ENCODE measurements at regions not wholly inside any gene's neighbourhood (a gene's known extent, or its start where the extent isn't known, plus 50 kb on each side); places are given as distances from the start of the nearest gene placed in this dataset.

- intact Hi-C loops (cut with DNase I): no loop called here
- no peaks in the 10 kb centered on the region for H3K27me3 ChIP-seq
- H3K4me3 ChIP-seq: no peak overlapping the region
- peak overlapping the region; percentile 37 for H3K27ac ChIP-seq
- DNase-seq: no peak
- H3K36me3 ChIP-seq: no peaks in the 10 kb centered on the region
- no peaks in the 10 kb centered on the region for H3K9me3 ChIP-seq
- TF ChIP-seq, protein P1, sequence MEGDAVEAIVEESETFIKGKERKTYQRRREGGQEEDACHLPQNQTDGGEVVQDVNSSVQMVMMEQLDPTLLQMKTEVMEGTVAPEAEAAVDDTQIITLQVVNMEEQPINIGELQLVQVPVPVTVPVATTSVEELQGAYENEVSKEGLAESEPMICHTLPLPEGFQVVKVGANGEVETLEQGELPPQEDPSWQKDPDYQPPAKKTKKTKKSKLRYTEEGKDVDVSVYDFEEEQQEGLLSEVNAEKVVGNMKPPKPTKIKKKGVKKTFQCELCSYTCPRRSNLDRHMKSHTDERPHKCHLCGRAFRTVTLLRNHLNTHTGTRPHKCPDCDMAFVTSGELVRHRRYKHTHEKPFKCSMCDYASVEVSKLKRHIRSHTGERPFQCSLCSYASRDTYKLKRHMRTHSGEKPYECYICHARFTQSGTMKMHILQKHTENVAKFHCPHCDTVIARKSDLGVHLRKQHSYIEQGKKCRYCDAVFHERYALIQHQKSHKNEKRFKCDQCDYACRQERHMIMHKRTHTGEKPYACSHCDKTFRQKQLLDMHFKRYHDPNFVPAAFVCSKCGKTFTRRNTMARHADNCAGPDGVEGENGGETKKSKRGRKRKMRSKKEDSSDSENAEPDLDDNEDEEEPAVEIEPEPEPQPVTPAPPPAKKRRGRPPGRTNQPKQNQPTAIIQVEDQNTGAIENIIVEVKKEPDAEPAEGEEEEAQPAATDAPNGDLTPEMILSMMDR (IDR thresholded peaks at IDR 0.05): no peak
- no peaks in the 10 kb centered on the region for H3K4me1 ChIP-seq
- no peak overlapping the region for H3K9ac ChIP-seq (ENCODE audit: low read depth in 2 of 2, low read length in 2 of 2)
These were observed 327.0 kb upstream of the KLF4 start for GRCh38 chr9:107816561-107817021.

DNA sequence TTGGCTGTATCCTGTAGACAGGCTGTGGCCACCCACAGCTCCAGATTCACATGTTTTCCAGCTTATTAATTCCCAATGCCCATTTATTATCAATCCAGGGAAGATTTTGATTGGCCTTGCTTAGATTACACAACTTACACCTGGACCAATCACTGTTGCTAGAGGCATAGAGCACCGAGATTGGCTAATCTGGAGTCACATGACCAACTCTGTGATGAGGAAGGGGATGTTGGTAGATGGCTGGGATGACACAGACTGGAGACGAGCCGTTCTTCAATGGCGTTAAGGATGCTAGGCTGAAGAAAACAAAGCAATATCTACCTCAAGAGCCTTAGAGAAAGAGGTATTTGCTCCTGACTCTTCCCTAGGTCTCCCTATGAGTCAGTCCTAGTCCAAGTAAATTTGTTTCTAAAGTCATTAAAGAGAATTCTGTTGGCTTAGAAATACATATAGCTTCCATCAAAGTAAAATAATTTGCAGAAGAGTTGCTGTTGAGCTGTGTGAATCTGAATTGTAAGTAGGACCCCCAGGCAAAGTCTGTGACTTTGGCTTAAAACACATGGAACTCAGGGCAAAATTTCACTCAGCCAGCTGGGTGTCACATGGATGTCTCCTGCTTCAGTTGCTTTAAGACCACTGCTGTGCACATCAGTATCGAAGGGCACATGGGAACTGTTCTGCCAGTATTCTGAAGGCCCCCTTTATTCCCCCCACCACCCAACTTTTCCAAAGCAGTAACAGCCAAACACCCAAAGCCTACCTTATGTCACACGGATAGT, 326.4 kb upstream of the KLF4 start:
- peak overlapping the region; percentile 14 for H3K27ac ChIP-seq

DNA sequence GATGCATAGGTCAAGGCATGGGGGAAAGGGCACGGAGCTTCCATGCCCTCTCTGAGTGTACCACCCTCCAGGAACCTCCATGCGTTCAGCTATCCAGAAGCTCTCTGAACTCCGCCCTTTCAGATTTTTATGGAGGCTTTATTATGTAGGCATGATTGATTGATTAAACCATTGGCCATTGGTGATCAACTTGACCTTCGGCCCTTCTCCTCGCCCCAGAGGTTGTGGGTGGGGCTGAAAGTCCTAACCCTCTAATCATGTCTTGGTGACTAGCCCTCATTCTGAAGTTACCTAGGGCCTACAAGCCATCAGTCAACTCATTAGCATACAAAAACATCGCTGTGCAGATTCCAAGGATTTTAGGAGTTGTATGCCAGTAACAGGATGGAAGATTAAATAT, 323.7 kb upstream of the KLF4 start:
- TF ChIP-seq, protein P1 (IDR thresholded peaks at IDR 0.05): no peak
- intact Hi-C loops (cut with DNase I): no loop called here
- no peak for DNase-seq

More for the DNA sequence above, 326.4 kb upstream of the KLF4 start:
- Histone ChIP-seq H3K4me1 (no peaks in the 10 kb centered on the region), H3K9me3 (no peaks in the 10 kb centered on the region), H3K36me3 (no peaks in the 10 kb centered on the region), H3K9ac (ENCODE audit: low read depth in 2 of 2, low read length in 2 of 2) (no peak overlapping the region), H3K4me3 (no peak overlapping the region), H3K27me3 (no peaks in the 10 kb centered on the region)
- DNase-seq: no peak
- TF ChIP-seq, protein P1 (IDR thresholded peaks at IDR 0.05): no peak
- intact Hi-C loops (cut with DNase I): no loop called here

GRCh38 chr9:107810461-107810961, 320.9 kb upstream of the KLF4 start:
- no peak overlapping the region for H3K27ac ChIP-seq
- DNase-seq: no peak
- H3K4me1 ChIP-seq: no peaks in the 10 kb centered on the region
- no peaks in the 10 kb centered on the region for H3K27me3 ChIP-seq
- TF ChIP-seq, protein P1 (IDR thresholded peaks at IDR 0.05): no peak
- intact Hi-C loops (cut with DNase I): no loop called here
- no peaks in the 10 kb centered on the region for H3K9me3 ChIP-seq
- no peak overlapping the region for H3K9ac ChIP-seq (ENCODE audit: low read depth in 2 of 2, low read length in 2 of 2)
- H3K36me3 ChIP-seq: no peaks in the 10 kb centered on the region
- no peak overlapping the region for H3K4me3 ChIP-seq

More for the DNA sequence above, 323.7 kb upstream of the KLF4 start:
- Histone ChIP-seq H3K4me1 (no peaks in the 10 kb centered on the region), H3K9me3 (no peaks in the 10 kb centered on the region), H3K36me3 (no peaks in the 10 kb centered on the region), H3K27me3 (no peaks in the 10 kb centered on the region), H3K27ac (no peak overlapping the region), H3K9ac (ENCODE audit: low read depth in 2 of 2, low read length in 2 of 2) (no peak overlapping the region), H3K4me3 (no peak overlapping the region)

DNA sequence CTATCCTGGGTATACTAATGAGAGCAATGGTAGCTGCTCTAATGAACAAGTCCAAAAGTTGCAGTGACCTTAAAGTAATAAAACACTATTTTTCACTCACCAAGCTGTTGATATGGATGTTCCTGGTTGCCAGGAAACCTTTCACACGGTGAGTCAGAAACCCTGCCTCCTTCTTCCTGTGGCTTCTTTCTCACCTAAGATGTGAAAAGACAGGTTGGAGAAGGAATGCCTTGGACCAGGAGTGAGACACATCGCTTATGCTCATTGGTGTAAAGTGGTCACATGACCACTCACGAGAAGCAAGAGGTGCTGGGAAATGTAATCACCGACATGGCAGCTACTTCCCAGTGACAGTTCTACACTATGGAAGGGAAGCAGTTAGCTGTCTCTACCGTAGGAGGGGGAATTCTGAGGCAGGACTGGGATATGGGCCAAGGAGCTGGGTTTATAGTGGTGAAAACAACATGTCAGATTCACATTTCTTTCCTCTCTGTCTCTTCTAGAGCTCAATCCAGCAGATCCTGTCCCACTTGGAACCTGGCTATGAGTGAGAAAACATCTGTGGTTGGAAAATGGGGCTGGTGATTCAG, 320.4 kb upstream of the KLF4 start:
- no peak overlapping the region for H3K4me3 ChIP-seq
- H3K4me1 ChIP-seq: no peaks in the 10 kb centered on the region
- no peaks in the 10 kb centered on the region for H3K27me3 ChIP-seq
- H3K9ac ChIP-seq (ENCODE audit: low read depth in 2 of 2, low read length in 2 of 2): no peak overlapping the region
- TF ChIP-seq, protein P1 (IDR thresholded peaks at IDR 0.05): no peak
- no peaks in the 10 kb centered on the region for H3K36me3 ChIP-seq
- no peak overlapping the region for H3K27ac ChIP-seq
- intact Hi-C loops (cut with DNase I): no loop called here
- no peaks in the 10 kb centered on the region for H3K9me3 ChIP-seq
- no peak for DNase-seq
